Hepatocyte (in vitro differentiated cells): ENCODE measurements at regions not wholly inside any gene's neighbourhood (a gene's known extent, or its start where the extent isn't known, plus 50 kb on each side); places are given as distances from the start of the nearest gene placed in this dataset.

Experiments
- DNase-seq: peaks from one replicate; pipeline ENCODE4 v3.0.0-alpha.2; 2016; ENCODE audit warnings: low spot score
- H2AFZ ChIP-seq: fragments of 200-600 bp; sonication (generic); 2 replicates; pipeline ENCODE4 v1.6.0; 2016; ENCODE audit warnings: antibody characterized with exemption, mild to moderate bottlenecking
- H3K27ac ChIP-seq: fragments of 200-600 bp; sonication (generic); 2 replicates; pipeline ENCODE4 v1.5.1; 2016; ENCODE audit warnings: mild to moderate bottlenecking
- H3K27me3 ChIP-seq: fragments of 200-600 bp; sonication (generic); 2 replicates; pipeline ENCODE4 v1.6.1; 2016
- H3K36me3 ChIP-seq: fragments of 200-600 bp; sonication (generic); replicated peaks from 2 replicates; pipeline ENCODE4 v1.5.1; 2016; ENCODE audit warnings: low read depth; ENCODE audit not compliant: insufficient read depth
- H3K4me1 ChIP-seq: fragments of 200-600 bp; sonication (generic); 2 replicates; pipeline ENCODE4 v1.5.1; 2016; ENCODE audit warnings: mild to moderate bottlenecking, moderate library complexity; ENCODE audit not compliant: insufficient read depth
- H3K4me2 ChIP-seq: fragments of 200-600 bp; sonication (generic); 2 replicates; pipeline ENCODE4 v1.6.0; 2016
- H3K4me3 ChIP-seq: fragments of 200-600 bp; sonication (generic); 2 replicates; pipeline ENCODE4 v1.5.1; 2016; ENCODE audit warnings: mild to moderate bottlenecking
- H3K79me2 ChIP-seq: fragments of 200-600 bp; sonication (generic); 2 replicates; pipeline ENCODE4 v1.6.0; 2017; ENCODE audit warnings: mild to moderate bottlenecking
- H3K9me2 ChIP-seq: fragments of 200-600 bp; sonication (generic); replicated peaks from 2 replicates; pipeline ENCODE4 v1.6.0; 2017; ENCODE audit warnings: mild to moderate bottlenecking; ENCODE audit not compliant: insufficient read depth
- H3K9me3 ChIP-seq: fragments of 200-600 bp; sonication (generic); 2 replicates; pipeline ENCODE4 v1.5.1; 2016; ENCODE audit warnings: low read depth, mild to moderate bottlenecking
- H4K20me1 ChIP-seq: fragments of 200-600 bp; sonication (generic); 2 replicates; pipeline ENCODE4 v1.6.0; 2016; ENCODE audit warnings: mild to moderate bottlenecking; ENCODE audit not compliant: insufficient read depth, poor library complexity, severe bottlenecking
- EZH2 ChIP-seq: fragments of 200-600 bp; sonication (generic); IDR thresholded peaks from 2 replicates; pipeline ENCODE4 v1.6.1; 2016; ENCODE audit warnings: antibody characterized with exemption, mild to moderate bottlenecking, borderline replicate concordance
- EZH2phosphoT487 ChIP-seq: fragments of 200-600 bp; sonication (generic); IDR thresholded peaks from one replicate; pipeline ENCODE4 v1.6.1; 2018; ENCODE audit warnings: antibody characterized with exemption, mild to moderate bottlenecking, low read depth, moderate library complexity; ENCODE audit not compliant: unreplicated experiment, severe bottlenecking
- WGBS: methylation state at CpG from one replicate; pipeline ENCODE4 v1.1.6; 2016; ENCODE audit warnings: low lambda C conversion rate; ENCODE audit errors: missing lambda C conversion rate; 5-methylcytosine and 5-hydroxymethylcytosine counted together
- TF ChIP-seq, protein P1 (sequence below): fragments of 200-600 bp; sonication (generic); IDR thresholded peaks from 2 replicates; pipeline ENCODE4 v1.5.1; 2016; ENCODE audit warnings: antibody characterized with exemption, mild to moderate bottlenecking; ENCODE audit not compliant: poor library complexity

DNA sequence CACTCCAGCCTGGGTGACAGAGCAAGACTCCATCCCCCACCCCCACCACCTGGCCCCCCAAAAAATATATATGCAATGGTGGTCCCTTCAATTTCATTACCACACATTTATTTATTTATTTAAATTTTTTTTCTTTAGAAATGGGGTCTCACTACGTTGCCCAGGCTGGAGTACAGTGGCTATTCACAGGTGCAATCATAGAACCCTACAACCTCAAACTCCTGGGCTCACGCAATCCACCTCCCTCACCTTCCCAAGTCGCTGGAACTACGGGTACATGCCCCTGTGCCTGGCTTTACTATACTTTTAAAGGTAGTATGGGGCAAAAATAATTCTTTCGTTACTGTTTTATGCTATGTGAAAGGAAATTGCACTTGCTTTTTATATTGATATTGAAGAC is 50.9 kb upstream of the EP300 start:
- TF ChIP-seq, protein P1, sequence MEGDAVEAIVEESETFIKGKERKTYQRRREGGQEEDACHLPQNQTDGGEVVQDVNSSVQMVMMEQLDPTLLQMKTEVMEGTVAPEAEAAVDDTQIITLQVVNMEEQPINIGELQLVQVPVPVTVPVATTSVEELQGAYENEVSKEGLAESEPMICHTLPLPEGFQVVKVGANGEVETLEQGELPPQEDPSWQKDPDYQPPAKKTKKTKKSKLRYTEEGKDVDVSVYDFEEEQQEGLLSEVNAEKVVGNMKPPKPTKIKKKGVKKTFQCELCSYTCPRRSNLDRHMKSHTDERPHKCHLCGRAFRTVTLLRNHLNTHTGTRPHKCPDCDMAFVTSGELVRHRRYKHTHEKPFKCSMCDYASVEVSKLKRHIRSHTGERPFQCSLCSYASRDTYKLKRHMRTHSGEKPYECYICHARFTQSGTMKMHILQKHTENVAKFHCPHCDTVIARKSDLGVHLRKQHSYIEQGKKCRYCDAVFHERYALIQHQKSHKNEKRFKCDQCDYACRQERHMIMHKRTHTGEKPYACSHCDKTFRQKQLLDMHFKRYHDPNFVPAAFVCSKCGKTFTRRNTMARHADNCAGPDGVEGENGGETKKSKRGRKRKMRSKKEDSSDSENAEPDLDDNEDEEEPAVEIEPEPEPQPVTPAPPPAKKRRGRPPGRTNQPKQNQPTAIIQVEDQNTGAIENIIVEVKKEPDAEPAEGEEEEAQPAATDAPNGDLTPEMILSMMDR, result no peak
- no peak for TF ChIP-seq EZH2phosphoT487
- TF ChIP-seq EZH2, result no peak
- DNase-seq, result no peak
- H3K27me3 ChIP-seq, result no peaks in the 10 kb centered on the region
- H3K4me3 ChIP-seq, result no peak overlapping the region
- H3K79me2 ChIP-seq, result no peaks in the 10 kb centered on the region
- H4K20me1 ChIP-seq, result no peaks in the 10 kb centered on the region
- no peak overlapping the region for H2AFZ ChIP-seq
- no peak overlapping the region for H3K4me2 ChIP-seq
- H3K9me3 ChIP-seq, result no peaks in the 10 kb centered on the region
- WGBS, result 94% methylated on average over 5 of the region's 5 CpGs
- no peaks in the 10 kb centered on the region for H3K4me1 ChIP-seq
- no peaks in the 10 kb centered on the region for H3K36me3 ChIP-seq
- H3K9me2 ChIP-seq, result no peaks in the 10 kb centered on the region
- H3K27ac ChIP-seq, result no peak overlapping the region
